ENCODE measurements at regions not wholly inside any gene's neighbourhood (a gene's known extent, or its start where the extent isn't known, plus 50 kb on each side); places are given as distances from the start of the nearest gene placed in this dataset.

GRCh38 chr2:217694291-217694690 lies 308.5 kb downstream of the TNS1 start:
- Mint-ChIP-seq H3K27me3 (ENCODE audit: unreplicated experiment) (peaks cover 2% of the 10 kb centered on the region), H3K27ac (ENCODE audit: unreplicated experiment) (no peak overlapping the region), H3K36me3 (ENCODE audit: unreplicated experiment) (no peaks in the 10 kb centered on the region), H3K4me3 (ENCODE audit: unreplicated experiment) (no peak overlapping the region), H3K9me3 (ENCODE audit: unreplicated experiment) (no peaks in the 10 kb centered on the region), H3K4me1 (ENCODE audit: low read depth, unreplicated experiment) (no peaks in the 10 kb centered on the region)
- no peak for TF ChIP-seq CTCF (IDR thresholded peaks at IDR 0.05; ENCODE audit: partially characterized antibody, unreplicated experiment)
- DNase-seq, result no peak

GRCh38 chr2:217693363-217693762 lies 309.4 kb downstream of the TNS1 start:
- Mint-ChIP-seq H3K4me1 (ENCODE audit: low read depth, unreplicated experiment) (no peaks in the 10 kb centered on the region), H3K9me3 (ENCODE audit: unreplicated experiment) (no peaks in the 10 kb centered on the region), H3K4me3 (ENCODE audit: unreplicated experiment) (no peak overlapping the region), H3K27ac (ENCODE audit: unreplicated experiment) (no peak overlapping the region), H3K27me3 (ENCODE audit: unreplicated experiment) (no peaks in the 10 kb centered on the region), H3K36me3 (ENCODE audit: unreplicated experiment) (no peaks in the 10 kb centered on the region)
- no peak for TF ChIP-seq CTCF (IDR thresholded peaks at IDR 0.05; ENCODE audit: partially characterized antibody, unreplicated experiment)
- DNase-seq, result no peak

GRCh38 chr2:217691920-217692666 lies 310.7 kb downstream of the TNS1 start:
- Mint-ChIP-seq H3K4me1 (ENCODE audit: low read depth, unreplicated experiment) (no peaks in the 10 kb centered on the region), H3K4me3 (ENCODE audit: unreplicated experiment) (no peak overlapping the region), H3K9me3 (ENCODE audit: unreplicated experiment) (no peaks in the 10 kb centered on the region), H3K27ac (ENCODE audit: unreplicated experiment) (no peak overlapping the region), H3K27me3 (ENCODE audit: unreplicated experiment) (no peaks in the 10 kb centered on the region), H3K36me3 (ENCODE audit: unreplicated experiment) (no peaks in the 10 kb centered on the region)
- TF ChIP-seq CTCF (IDR thresholded peaks at IDR 0.05; ENCODE audit: partially characterized antibody, unreplicated experiment), result no peak
- DNase-seq, result no peak

DNA sequence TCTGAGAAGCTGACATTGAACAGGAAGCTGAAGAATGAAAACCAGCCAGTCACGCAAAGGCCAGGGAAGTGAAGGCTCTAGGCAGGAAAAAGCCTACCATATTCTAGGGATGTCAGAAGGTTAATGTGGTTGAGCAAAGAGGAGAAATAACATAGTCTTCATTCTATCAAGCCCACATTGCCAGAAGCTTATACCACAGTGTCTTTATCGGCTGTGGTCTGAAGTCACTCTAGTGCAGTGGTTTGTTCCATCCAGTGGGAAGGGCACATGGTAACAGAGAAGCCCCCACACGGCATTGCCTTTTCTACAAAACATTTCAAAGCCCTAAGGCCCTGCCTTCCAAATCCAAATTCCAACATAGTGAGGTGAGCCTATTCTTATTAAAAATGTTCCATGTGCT lies 311.3 kb downstream of the TNS1 start:
- no peak for DNase-seq
- TF ChIP-seq CTCF (IDR thresholded peaks at IDR 0.05; ENCODE audit: partially characterized antibody, unreplicated experiment), result no peak
- Mint-ChIP-seq H3K36me3 (ENCODE audit: unreplicated experiment) (no peaks in the 10 kb centered on the region), H3K4me1 (ENCODE audit: low read depth, unreplicated experiment) (no peaks in the 10 kb centered on the region), H3K27me3 (ENCODE audit: unreplicated experiment) (no peaks in the 10 kb centered on the region), H3K27ac (ENCODE audit: unreplicated experiment) (no peak overlapping the region), H3K9me3 (ENCODE audit: unreplicated experiment) (no peaks in the 10 kb centered on the region), H3K4me3 (ENCODE audit: unreplicated experiment) (no peak overlapping the region)

- no peak for TF ChIP-seq CTCF (IDR thresholded peaks at IDR 0.05; ENCODE audit: partially characterized antibody, unreplicated experiment)
- Mint-ChIP-seq H3K36me3 (ENCODE audit: unreplicated experiment) (no peaks in the 10 kb centered on the region), H3K27ac (ENCODE audit: unreplicated experiment) (no peak overlapping the region), H3K4me3 (ENCODE audit: unreplicated experiment) (no peak overlapping the region), H3K9me3 (ENCODE audit: unreplicated experiment) (no peaks in the 10 kb centered on the region), H3K4me1 (ENCODE audit: low read depth, unreplicated experiment) (peaks cover 3% of the 10 kb centered on the region), H3K27me3 (ENCODE audit: unreplicated experiment) (no peaks in the 10 kb centered on the region)
- DNase-seq, result no peak
Observed at GRCh38 chr2:217689053-217689452, 313.7 kb downstream of the TNS1 start.

All from glutamatergic neuron (in vitro differentiated cells).